GM18909 (cell line): ENCODE measurements at regions not wholly inside any gene's neighbourhood (a gene's known extent, or its start where the extent isn't known, plus 50 kb on each side); places are given as distances from the start of the nearest gene placed in this dataset.
"Not testable (repeated sequence)": the region's sequence is repeated elsewhere in the genome, so short reads cannot be mapped to it uniquely, and the experiment has no call there.

Experiments used
- ATAC-seq: cut with Tn5 transposase; IDR thresholded peaks from one replicate; pipeline ENCODE4 v1.9.1; 2021; ENCODE audit warnings: mild to moderate bottlenecking; ENCODE audit not compliant: unreplicated experiment, poor library complexity

GRCh38 chr1:94305704-94306103 is 68.3 kb upstream of the ARHGAP29 start:
- ATAC-seq = no peak

DNA sequence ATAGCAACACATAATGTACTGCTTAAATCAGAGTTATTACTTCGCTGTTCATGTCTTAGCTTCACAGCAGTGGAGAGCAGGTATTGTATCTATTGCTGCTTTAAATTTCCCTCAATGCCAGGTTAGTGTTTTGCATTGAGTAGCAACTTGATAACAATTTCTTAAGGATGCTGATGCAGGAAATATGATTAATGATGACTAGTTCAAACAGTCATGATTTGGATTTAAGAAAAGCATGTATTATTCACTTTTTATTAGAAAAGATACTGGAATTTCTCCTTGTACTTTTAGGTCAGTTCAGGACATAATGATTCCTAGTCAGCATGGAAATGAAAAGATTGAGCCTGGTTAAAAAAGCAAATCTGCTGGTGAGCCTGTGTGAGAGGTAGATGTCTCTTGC is 67.2 kb upstream of the ARHGAP29 start:
- ATAC-seq = no peak

DNA sequence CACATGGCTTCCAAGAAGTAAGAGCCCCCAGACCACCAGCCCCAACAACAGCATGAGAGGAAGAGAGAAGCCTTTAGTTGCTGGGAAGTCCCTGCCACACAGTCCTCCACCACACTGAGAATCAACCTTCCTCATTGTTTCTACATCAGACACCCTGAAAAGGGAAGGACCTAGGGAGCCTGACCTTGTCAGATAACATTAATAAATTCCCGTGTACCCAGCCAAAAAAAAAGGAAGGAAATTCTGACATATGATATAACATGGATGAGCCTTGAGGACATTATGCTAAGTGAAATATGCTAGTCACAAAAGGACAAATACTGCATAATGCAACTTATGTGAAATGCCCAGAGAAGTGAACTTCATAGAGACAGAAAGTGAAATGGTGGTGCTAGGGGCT is 65.6 kb upstream of the ARHGAP29 start:
- ATAC-seq = no peak

DNA sequence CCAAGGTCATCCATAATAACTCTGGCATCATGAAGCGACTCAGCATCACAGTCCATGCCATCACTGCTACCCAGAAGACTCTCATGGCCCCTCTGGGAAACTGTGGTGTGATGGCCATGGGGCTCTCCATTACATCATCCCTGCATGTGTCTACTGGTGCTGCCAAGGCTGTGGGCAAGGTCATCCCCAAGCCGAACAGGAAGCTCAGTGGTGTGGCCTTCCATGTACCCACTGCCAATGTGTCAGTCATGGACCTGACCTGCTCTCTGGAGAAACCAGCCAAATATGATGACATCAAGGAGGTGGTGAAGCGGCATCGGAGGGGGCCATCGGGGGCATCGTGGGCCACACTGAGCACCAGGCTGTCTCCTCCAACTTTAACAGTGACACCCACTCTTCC is 65.1 kb upstream of the ARHGAP29 start:
- no peak for ATAC-seq

DNA sequence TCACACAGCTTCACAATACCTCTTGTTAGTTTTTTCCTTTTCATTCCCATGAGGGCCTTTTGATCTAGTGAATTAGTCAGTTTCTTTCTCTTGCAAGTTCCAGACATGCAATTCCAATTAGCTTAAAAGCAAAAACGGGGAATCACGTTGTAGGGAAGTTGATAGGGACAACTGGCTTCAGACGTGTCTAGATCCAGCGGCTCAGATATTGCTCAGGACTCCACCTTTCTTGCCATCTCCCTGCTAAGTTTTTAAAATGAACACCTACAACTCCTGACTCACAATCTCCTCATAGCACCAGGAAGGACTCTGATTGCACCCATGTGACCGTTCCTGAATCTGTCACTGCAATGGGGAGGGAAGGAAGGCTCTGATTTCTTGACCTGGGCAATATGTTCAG is 63.8 kb upstream of the ARHGAP29 start:
- no peak for ATAC-seq

- no peak for ATAC-seq
Measured at GRCh38 chr1:94300731-94301130, 63.3 kb upstream of the ARHGAP29 start.

DNA sequence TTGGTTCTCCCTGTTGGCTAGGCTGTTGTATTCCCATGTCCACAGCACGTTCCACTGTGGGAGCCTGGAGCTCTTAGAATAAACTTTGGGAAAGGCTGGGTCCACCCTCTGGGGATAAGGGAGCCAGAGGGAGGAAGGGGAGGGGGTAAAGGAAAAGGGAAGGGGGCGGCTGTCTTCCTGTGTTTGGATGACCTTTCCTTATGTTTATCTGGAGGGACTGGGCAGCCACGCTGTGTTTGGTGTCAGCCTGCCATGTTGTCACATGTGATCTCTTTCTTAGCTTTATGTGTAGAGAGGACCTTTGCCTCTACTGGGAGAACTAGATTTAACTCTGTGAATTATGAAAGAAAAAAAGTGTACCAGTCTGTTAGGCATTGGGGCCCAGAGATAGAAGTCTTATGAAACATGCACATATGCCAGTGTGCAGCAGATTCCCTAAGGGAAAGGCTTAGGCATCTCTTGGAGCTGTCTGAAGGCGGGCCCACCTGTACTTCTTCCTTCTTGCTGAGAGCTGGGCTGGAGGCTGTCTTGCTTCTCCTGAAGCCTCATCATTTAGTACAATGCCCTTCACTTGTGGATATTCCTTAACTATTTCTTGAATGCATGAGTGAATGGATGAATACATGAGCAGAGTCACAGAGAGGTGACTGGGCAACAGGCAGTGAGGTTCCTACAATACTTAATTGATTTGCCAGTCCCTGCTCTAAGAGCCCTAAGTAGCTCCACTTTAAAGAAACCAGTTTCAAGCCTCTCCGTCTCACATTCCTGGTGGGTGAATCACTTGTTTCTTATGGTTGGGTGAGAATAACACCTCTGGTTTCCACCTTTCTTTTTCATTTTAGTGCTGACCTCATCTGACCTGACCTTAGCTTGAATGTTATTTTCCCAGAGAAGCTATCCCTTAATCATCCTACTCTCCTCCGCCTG is 62.5 kb upstream of the ARHGAP29 start:
- no peak for ATAC-seq

DNA sequence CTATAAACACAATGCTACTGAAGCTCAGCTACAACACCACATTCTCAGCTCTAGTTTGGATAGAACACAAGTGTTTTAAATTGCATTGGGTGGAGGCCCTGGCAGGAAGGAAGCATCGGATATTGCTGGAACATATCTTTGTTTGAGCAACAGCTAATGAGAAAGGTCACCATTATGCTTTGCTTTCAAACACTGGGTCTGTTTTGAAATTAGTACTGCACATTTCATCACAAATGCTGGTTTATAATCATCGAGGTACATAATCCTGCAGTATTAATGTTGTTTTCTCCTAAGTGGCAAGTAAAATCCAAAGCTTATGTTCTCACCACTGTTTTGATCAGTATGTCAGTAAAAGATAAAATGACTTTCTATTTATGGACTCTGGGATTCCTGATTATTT is 61.5 kb upstream of the ARHGAP29 start:
- no peak for ATAC-seq

DNA sequence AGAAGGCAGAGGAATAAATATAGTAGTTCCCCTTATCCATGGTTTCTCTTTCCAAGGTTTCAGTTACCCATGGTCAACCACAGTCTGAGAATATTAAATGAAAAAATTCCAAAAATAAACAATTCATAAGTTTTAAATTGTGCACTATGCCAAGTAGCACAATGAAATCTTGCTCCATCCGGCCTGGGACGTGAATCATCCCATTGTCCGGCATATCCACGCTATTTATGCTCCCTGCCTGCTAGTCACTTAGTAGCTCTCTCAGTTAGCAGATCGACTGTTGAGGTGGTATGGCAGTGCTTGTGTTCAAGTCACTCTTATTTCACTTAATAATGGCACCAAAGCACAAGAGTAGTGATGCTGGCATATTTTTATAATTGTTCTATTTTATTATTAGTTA is 58.6 kb upstream of the ARHGAP29 start:
- no peak for ATAC-seq

DNA sequence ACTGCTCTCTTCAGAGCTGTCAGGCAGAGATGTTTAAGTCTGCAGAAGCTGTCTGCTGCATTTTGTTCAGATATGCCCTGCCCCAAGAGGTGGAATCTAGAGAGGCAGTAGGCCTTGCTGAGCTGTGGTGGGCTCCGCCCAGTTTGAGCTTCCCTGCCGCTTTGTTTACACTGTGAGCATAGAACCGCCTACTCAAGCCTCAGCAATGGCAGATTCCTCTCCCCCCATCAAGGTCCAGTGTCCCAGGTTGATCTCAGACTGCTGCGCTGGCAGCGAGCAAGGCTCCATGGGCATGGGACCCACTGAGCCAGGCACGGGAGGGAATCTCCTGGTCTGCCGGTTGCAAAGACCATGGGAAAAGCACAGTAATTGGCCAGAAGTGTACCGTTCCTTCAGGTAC is 55.6 kb upstream of the ARHGAP29 start:
- not testable (repeated sequence) for ATAC-seq

GRCh38 chr1:94289244-94289643 is 51.9 kb upstream of the ARHGAP29 start:
- not testable (repeated sequence) for ATAC-seq
